ENCODE measurements at regions not wholly inside any gene's neighbourhood (a gene's known extent, or its start where the extent isn't known, plus 50 kb on each side); places are given as distances from the start of the nearest gene placed in this dataset.

- TF ChIP-seq ZNF274 (IDR thresholded peaks at IDR 0.05; ENCODE audit: low read depth, low read length) (no peak), SUZ12 (IDR thresholded peaks at IDR 0.05; ENCODE audit: extremely low read depth, insufficient read depth, insufficient read length) (no peak)
Measured at GRCh38 chr4:187685247-187685646, 310.3 kb upstream of the ZFP42 start.

All from NT2/D1 (cell line).